ENCODE measurements at regions not wholly inside any gene's neighbourhood (a gene's known extent, or its start where the extent isn't known, plus 50 kb on each side); places are given as distances from the start of the nearest gene placed in this dataset.

DNA sequence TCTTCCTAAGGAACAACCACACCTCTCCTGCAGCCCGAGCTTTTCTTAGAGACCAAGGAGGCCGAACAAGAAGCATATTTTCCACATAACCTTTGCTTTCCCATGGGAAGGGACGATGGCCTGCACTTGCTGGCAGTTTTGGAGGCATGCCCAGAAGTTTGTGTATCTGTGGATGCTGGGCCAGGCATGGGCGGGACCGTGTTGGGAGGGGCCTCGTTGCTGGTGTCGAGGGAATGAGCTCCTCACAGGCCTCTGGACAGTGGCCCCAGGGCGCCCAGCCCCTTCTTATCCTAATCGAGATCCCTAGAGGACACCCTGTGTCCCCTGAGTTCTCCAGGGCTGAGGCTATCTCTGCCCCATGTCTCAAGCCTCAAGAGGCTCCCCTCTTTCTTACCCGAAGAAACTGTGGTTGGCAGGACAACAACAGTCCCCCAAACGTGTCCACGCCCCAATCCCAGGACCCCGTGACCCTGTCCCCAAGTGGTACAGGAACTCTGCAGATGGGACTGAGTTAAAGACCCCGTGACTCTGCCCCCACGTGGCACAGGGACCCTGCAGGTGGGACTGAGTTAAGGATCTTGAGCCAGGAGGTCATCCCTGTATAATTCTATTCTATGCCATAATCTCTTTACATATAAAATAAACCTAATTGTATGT, 99.5 kb upstream of the BHLHE23 start:
- TF ChIP-seq YY1 (IDR thresholded peaks at IDR 0.05; ENCODE audit: insufficient read depth, insufficient read length) (no peak), SUZ12 (IDR thresholded peaks at IDR 0.05; ENCODE audit: extremely low read depth, insufficient read depth, insufficient read length) (no peak), ZNF274 (IDR thresholded peaks at IDR 0.05; ENCODE audit: low read depth, low read length) (no peak)

DNA sequence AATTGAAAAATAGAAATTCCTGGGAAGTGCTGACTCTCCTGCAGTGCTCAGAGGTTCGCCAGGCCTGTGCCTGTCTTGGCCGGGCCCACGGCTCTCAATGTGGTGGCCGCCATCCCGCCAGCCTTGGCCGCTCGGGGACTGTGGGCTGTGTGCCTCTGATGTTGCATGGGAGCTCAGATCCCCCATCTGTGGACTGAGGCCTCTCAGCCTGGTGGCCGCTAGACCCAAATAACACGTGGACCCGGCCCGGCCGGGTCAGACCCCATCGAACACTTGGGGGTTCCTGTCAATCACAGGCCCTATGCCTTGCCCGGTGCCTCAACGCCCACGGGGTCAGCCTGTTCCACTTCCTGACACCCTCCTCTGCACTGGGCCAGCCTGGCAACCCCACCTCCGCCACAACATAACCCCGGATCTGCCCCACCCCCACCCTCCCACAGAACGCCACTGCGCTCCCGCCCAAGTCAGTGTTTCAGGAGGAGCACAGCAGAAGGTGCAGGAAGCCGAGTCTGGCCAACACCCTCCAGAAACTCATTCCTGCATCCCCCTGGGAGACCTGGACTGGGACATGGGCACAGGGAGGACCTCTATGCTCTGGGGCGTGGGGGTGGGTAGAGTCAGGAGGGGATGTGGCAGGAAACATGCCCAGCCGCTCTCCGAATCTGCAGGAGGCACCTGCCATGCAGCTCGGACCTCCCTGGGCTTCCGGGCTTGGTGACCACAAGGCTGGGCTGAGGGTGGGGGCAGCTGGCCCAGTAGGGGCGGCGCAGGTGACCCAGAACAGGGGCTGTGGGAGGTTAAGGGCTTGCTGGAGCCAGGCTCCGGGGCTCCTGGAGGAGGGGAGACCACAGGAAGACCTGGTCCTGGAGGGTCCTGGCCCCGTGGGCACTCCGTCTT, 98.7 kb upstream of the BHLHE23 start:
- peaks cover 7% of the 10 kb centered on the region for H3K4me1 ChIP-seq (ENCODE audit: insufficient read depth, insufficient read length)
- no peak for TF ChIP-seq YY1 (IDR thresholded peaks at IDR 0.05; ENCODE audit: insufficient read depth, insufficient read length)
- no peak for TF ChIP-seq SUZ12 (IDR thresholded peaks at IDR 0.05; ENCODE audit: extremely low read depth, insufficient read depth, insufficient read length)
- no peak for TF ChIP-seq ZNF274 (IDR thresholded peaks at IDR 0.05; ENCODE audit: low read depth, low read length)

More for the DNA sequence above, 99.5 kb upstream of the BHLHE23 start:
- Histone ChIP-seq H3K9me3 (ENCODE audit: insufficient read depth, low read length) (peaks cover 19% of the 10 kb centered on the region; the same call in 1 of the 2 replicates), H3K36me3 (ENCODE audit: insufficient read depth, insufficient read length, low read length) (no peaks in the 10 kb centered on the region), H3K9ac (ENCODE audit: insufficient read length, low read depth) (no peak overlapping the region), H3K27me3 (ENCODE audit: insufficient read depth, insufficient read length) (peaks cover 44% of the 10 kb centered on the region), H3K4me1 (ENCODE audit: insufficient read depth, insufficient read length) (peaks cover under 1% of the 10 kb centered on the region), H3K4me3 (ENCODE audit: insufficient read length, low read depth) (no peak overlapping the region)
- DNase-seq (ENCODE audit: low read depth, low spot score), result no peak

DNA sequence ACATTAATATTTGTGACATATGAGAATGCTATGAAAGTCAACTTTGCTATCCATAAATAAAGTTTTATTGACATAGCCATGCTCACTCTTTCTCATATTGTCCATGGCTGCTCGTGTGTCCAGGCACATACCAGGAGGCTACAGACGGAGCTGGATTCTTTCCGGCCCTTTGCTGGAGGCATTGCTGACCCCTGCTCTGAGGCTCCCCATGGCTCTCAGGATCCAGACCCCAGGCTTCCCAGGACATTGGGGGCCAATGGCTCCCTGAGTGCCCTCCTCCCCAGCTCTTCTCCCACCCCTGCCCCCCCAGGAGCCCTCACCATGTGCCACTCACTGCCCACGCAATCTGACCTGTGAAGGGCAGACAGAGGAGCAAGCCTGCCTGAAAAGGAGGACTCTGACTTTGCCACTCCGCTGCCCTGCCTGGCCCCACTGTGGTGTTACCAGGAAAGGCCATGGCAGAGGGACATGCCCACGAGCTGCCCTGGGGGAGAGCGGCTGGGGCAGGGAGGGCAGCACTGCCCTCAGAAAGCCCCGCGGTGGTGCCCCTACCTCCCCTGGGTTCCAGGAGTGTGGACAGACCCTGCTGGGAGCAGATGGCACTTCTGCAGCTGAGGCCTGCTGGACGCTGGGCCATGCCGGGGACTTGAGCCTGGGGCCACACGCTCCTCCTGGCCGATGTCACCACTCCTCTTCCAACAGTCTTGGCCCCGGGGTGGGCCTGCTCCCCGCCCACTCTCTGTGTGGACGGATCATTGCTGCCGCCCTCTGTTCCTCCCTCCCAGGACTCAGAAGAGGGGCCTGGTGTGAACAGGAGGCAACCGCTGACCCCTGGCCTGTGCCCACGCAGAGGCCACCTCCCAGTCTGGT, 97.8 kb upstream of the BHLHE23 start:
- Histone ChIP-seq H3K4me1 (ENCODE audit: insufficient read depth, insufficient read length) (peaks cover 8% of the 10 kb centered on the region), H3K9ac (ENCODE audit: insufficient read length, low read depth) (no peak overlapping the region), H3K36me3 (ENCODE audit: insufficient read depth, insufficient read length, low read length) (no peaks in the 10 kb centered on the region), H3K27me3 (ENCODE audit: insufficient read depth, insufficient read length) (peaks cover 45% of the 10 kb centered on the region), H3K4me3 (ENCODE audit: insufficient read length, low read depth) (no peak overlapping the region), H3K9me3 (ENCODE audit: insufficient read depth, low read length) (peaks cover 11% of the 10 kb centered on the region; the same call in 1 of the 2 replicates)
- TF ChIP-seq SUZ12 (IDR thresholded peaks at IDR 0.05; ENCODE audit: extremely low read depth, insufficient read depth, insufficient read length) (no peak), ZNF274 (IDR thresholded peaks at IDR 0.05; ENCODE audit: low read depth, low read length) (no peak), YY1 (IDR thresholded peaks at IDR 0.05; ENCODE audit: insufficient read depth, insufficient read length) (no peak)
- no peak for DNase-seq (ENCODE audit: low read depth, low spot score)

More for the DNA sequence above, 98.7 kb upstream of the BHLHE23 start:
- H3K9me3 ChIP-seq (ENCODE audit: insufficient read depth, low read length), result peaks cover 13% of the 10 kb centered on the region; the same call in 1 of the 2 replicates
- H3K27me3 ChIP-seq (ENCODE audit: insufficient read depth, insufficient read length), result peaks cover 44% of the 10 kb centered on the region
- no peaks in the 10 kb centered on the region for H3K36me3 ChIP-seq (ENCODE audit: insufficient read depth, insufficient read length, low read length)
- H3K9ac ChIP-seq (ENCODE audit: insufficient read length, low read depth), result no peak overlapping the region
- H3K4me3 ChIP-seq (ENCODE audit: insufficient read length, low read depth), result no peak overlapping the region
- DNase-seq (ENCODE audit: low read depth, low spot score), result no peak

DNA sequence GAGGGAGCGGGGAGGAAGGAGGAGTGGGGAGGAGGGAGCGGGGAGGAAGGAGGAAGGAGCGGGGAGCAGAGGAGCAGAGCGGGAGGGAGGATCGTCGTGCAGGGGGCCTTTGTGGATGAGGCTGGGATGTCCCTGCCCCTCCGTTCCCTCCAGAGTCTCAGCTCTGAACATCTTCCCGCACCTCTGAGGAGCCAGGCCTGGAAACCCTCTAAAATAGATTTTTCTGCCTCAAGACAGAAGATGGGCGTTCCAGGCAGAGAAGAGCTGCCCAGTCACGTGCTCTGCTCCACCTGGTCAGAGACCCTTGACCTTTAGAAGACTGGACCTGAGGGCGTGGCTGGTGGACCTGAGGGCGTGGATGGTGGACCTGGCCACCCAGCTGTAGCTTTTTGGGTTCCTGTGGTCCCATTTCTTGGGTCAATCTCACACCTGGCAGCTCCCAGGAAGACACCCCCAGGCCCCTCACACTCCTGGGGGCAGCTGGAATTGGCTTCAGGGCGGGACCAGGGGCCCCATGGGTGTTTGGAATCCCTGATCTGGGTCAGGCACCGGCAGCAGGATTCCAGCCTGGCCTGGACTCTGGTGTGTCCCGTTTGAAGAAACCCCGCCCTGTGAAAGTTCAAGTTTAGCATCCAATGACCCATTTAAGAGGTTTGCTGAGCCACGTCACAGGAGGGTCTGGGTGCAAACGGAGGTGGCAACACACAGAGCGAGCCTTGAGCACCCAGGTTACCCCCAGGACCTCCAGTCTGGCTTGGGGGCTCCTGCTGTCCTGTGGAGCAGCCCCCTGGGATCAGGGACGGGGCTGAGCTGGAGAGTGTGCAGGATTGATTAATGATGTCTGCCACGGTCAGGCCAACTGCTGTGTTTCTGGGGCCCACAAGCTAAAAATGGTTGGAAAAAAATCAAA, 96.9 kb upstream of the BHLHE23 start:
- Histone ChIP-seq H3K4me3 (ENCODE audit: insufficient read length, low read depth) (no peak overlapping the region), H3K9ac (ENCODE audit: insufficient read length, low read depth) (no peak overlapping the region), H3K27me3 (ENCODE audit: insufficient read depth, insufficient read length) (peaks cover 54% of the 10 kb centered on the region), H3K36me3 (ENCODE audit: insufficient read depth, insufficient read length, low read length) (no peaks in the 10 kb centered on the region), H3K9me3 (ENCODE audit: insufficient read depth, low read length) (peaks cover 4% of the 10 kb centered on the region; the same call in 1 of the 2 replicates), H3K4me1 (ENCODE audit: insufficient read depth, insufficient read length) (peaks cover 8% of the 10 kb centered on the region)
- DNase-seq (ENCODE audit: low read depth, low spot score), result no peak
- TF ChIP-seq YY1 (IDR thresholded peaks at IDR 0.05; ENCODE audit: insufficient read depth, insufficient read length) (no peak), ZNF274 (IDR thresholded peaks at IDR 0.05; ENCODE audit: low read depth, low read length) (no peak), SUZ12 (IDR thresholded peaks at IDR 0.05; ENCODE audit: extremely low read depth, insufficient read depth, insufficient read length) (no peak)

DNA sequence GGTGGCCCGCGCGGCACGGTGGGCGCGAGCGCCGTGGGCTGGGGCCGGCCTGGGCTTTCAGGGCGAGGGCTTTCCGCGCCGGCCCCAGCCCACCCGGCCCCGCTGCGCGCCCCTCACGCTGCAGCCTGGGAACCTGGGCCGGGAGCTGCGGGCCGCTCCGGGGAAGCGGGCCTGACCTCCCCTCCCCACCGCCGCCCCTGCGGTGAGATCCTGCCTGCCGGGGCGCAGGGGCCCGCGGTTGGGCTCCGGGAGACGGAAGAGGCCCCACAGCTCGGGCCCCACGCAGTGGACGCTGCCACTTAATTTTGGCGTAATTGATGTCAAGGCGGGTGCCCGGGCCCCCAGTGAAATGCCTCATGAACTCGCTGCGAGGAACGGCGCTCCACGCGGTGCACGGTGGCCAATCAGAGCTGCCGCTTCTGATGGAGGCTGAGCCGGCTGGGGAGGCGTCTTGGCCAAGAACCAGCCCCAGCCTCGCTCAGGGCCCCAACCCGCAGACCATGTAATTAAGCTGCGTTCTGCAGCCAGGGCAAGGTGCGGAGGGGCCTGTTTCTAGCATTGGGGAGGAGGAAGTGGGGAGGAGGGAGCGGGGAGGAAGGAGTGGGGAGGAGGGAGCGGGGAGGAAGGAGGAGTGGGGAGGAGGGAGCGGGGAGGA, 96.1 kb upstream of the BHLHE23 start:
- H3K4me3 ChIP-seq (ENCODE audit: insufficient read length, low read depth), result peak overlapping the region; percentile 60
- peaks cover 53% of the 10 kb centered on the region for H3K27me3 ChIP-seq (ENCODE audit: insufficient read depth, insufficient read length)
- no peaks in the 10 kb centered on the region for H3K36me3 ChIP-seq (ENCODE audit: insufficient read depth, insufficient read length, low read length)
- TF ChIP-seq YY1 (IDR thresholded peaks at IDR 0.05; ENCODE audit: insufficient read depth, insufficient read length), result no peak
- no peak for TF ChIP-seq SUZ12 (IDR thresholded peaks at IDR 0.05; ENCODE audit: extremely low read depth, insufficient read depth, insufficient read length)
- no peak for TF ChIP-seq ZNF274 (IDR thresholded peaks at IDR 0.05; ENCODE audit: low read depth, low read length)
- peak overlapping the region; percentile 76 for H3K9ac ChIP-seq (ENCODE audit: insufficient read length, low read depth)
- no peak for DNase-seq (ENCODE audit: low read depth, low spot score)
- H3K9me3 ChIP-seq (ENCODE audit: insufficient read depth, low read length), result no peaks in the 10 kb centered on the region; the same call in 1 of the 2 replicates
- peaks cover 8% of the 10 kb centered on the region for H3K4me1 ChIP-seq (ENCODE audit: insufficient read depth, insufficient read length)

Measured in NT2/D1 (cell line).